ENCODE measurements at regions not wholly inside any gene's neighbourhood (a gene's known extent, or its start where the extent isn't known, plus 50 kb on each side); places are given as distances from the start of the nearest gene placed in this dataset.

- no peaks in the 10 kb centered on the region for H3K27me3 ChIP-seq (ENCODE audit: control insufficient read depth in 3 of 3, insufficient read depth in 3 of 3, low read depth in 1 of 3, low read length in 3 of 3)
- no peak overlapping the region for H2BK120ac ChIP-seq (ENCODE audit: low read depth, low read length)
- H3K27ac ChIP-seq (replicated peaks; ENCODE audit: low read length) = no peak overlapping the region
- no peak overlapping the region for H2AK5ac ChIP-seq (ENCODE audit: low read depth, low read length)
- no peak overlapping the region for H3K18ac ChIP-seq (ENCODE audit: low read length)
- no peak for DNase-seq (ENCODE audit: low spot score)
- no peak overlapping the region for H4K91ac ChIP-seq (ENCODE audit: low read depth, low read length, poor library complexity)
- no peak overlapping the region for H3K23ac ChIP-seq (ENCODE audit: low read depth, low read length, poor library complexity)
- no peak overlapping the region for H2AFZ ChIP-seq (ENCODE audit: low read length)
- no peaks in the 10 kb centered on the region for H3K36me3 ChIP-seq (replicated peaks in 1 of 2; ENCODE audit: control insufficient read depth in 2 of 2, insufficient read depth in 2 of 2, low read length in 2 of 2)
- no peak overlapping the region for H3K4ac ChIP-seq (ENCODE audit: low read length)
- no peak overlapping the region for H2BK15ac ChIP-seq (ENCODE audit: low read length)
- no peak overlapping the region for H4K8ac ChIP-seq (ENCODE audit: low read depth, low read length)
- no CpG with 5 or more reads among the region's 4 CpGs for WGBS, 2 donors (ENCODE audit: extremely low coverage in 2 of 2, insufficient read length in 2 of 2, insufficient replicate concordance in 1 of 2)
- no peak overlapping the region for H3K4me3 ChIP-seq (ENCODE audit: low read length in 2 of 2)
- H2BK12ac ChIP-seq (ENCODE audit: low read length) = no peak overlapping the region
- no peaks in the 10 kb centered on the region for H3K9me3 ChIP-seq (replicated peaks in 1 of 2; ENCODE audit: control insufficient read depth in 2 of 2, insufficient read depth in 1 of 2, low read depth in 1 of 2, low read length in 2 of 2)
- H2BK5ac ChIP-seq (ENCODE audit: low read length) = no peak overlapping the region
- peaks cover 5 to 6% of the 10 kb centered on the region in 2 donors for H3K4me1 ChIP-seq (ENCODE audit: control insufficient read depth in 2 of 2, insufficient read depth in 1 of 2, low read depth in 1 of 2, low read length in 2 of 2)
- no peak overlapping the region for H3K9ac ChIP-seq (ENCODE audit: low read depth, low read length, poor library complexity)
- no peaks in the 10 kb centered on the region for H3K79me1 ChIP-seq (ENCODE audit: low read depth, low read length)
- no peak overlapping the region for H3K14ac ChIP-seq (ENCODE audit: low read length)
- no peak overlapping the region for H3K4me2 ChIP-seq (ENCODE audit: insufficient read depth, low read length, poor library complexity, severe bottlenecking)
Observed at GRCh38 chr15:62643572-62643971, 399.0 kb upstream of the TPM1 start.

- Histone ChIP-seq H3K23ac (ENCODE audit: low read depth, low read length, poor library complexity) (no peak overlapping the region), H3K9ac (ENCODE audit: low read depth, low read length, poor library complexity) (no peak overlapping the region), H3K27ac (replicated peaks; ENCODE audit: low read length) (no peak overlapping the region), H2BK120ac (ENCODE audit: low read depth, low read length) (no peak overlapping the region), H2BK15ac (ENCODE audit: low read length) (no peak overlapping the region), H3K4me1 (ENCODE audit: control insufficient read depth in 2 of 2, insufficient read depth in 1 of 2, low read depth in 1 of 2, low read length in 2 of 2) (peaks cover 5 to 6% of the 10 kb centered on the region in 2 donors), H3K9me3 (replicated peaks in 1 of 2; ENCODE audit: control insufficient read depth in 2 of 2, insufficient read depth in 1 of 2, low read depth in 1 of 2, low read length in 2 of 2) (no peaks in the 10 kb centered on the region), H2AFZ (ENCODE audit: low read length) (no peak overlapping the region), H3K4me2 (ENCODE audit: insufficient read depth, low read length, poor library complexity, severe bottlenecking) (no peak overlapping the region), H3K4ac (ENCODE audit: low read length) (no peak overlapping the region), H4K8ac (ENCODE audit: low read depth, low read length) (no peak overlapping the region), H3K14ac (ENCODE audit: low read length) (no peak overlapping the region), H3K18ac (ENCODE audit: low read length) (peak overlapping the region; percentile 51), H3K4me3 (ENCODE audit: low read length in 2 of 2) (no peak overlapping the region), H2BK12ac (ENCODE audit: low read length) (no peak overlapping the region), H4K91ac (ENCODE audit: low read depth, low read length, poor library complexity) (no peak overlapping the region), H3K36me3 (replicated peaks in 1 of 2; ENCODE audit: control insufficient read depth in 2 of 2, insufficient read depth in 2 of 2, low read length in 2 of 2) (no peaks in the 10 kb centered on the region), H2AK5ac (ENCODE audit: low read depth, low read length) (no peak overlapping the region), H3K79me1 (ENCODE audit: low read depth, low read length) (no peaks in the 10 kb centered on the region), H3K27me3 (ENCODE audit: control insufficient read depth in 3 of 3, insufficient read depth in 3 of 3, low read depth in 1 of 3, low read length in 3 of 3) (no peaks in the 10 kb centered on the region), H2BK5ac (ENCODE audit: low read length) (no peak overlapping the region)
- no peak for DNase-seq (ENCODE audit: low spot score)
- no CpG with 5 or more reads among the region's 7 CpGs for WGBS, 2 donors (ENCODE audit: extremely low coverage in 2 of 2, insufficient read length in 2 of 2, insufficient replicate concordance in 1 of 2)
Observed at GRCh38 chr15:62644216-62644888, 398.2 kb upstream of the TPM1 start.

GRCh38 chr15:62644889-62645742 is 397.4 kb upstream of the TPM1 start:
- H3K9me3 ChIP-seq (replicated peaks in 1 of 2; ENCODE audit: control insufficient read depth in 2 of 2, insufficient read depth in 1 of 2, low read depth in 1 of 2, low read length in 2 of 2) = no peaks in the 10 kb centered on the region
- no peak overlapping the region for H4K8ac ChIP-seq (ENCODE audit: low read depth, low read length)
- H3K27ac ChIP-seq (replicated peaks; ENCODE audit: low read length) = no peak overlapping the region
- H3K4me3 ChIP-seq (ENCODE audit: low read length in 2 of 2) = no peak overlapping the region
- H3K79me1 ChIP-seq (ENCODE audit: low read depth, low read length) = no peaks in the 10 kb centered on the region
- H2BK5ac ChIP-seq (ENCODE audit: low read length) = no peak overlapping the region
- H2AK5ac ChIP-seq (ENCODE audit: low read depth, low read length) = no peak overlapping the region
- H2BK12ac ChIP-seq (ENCODE audit: low read length) = no peak overlapping the region
- no peak overlapping the region for H3K14ac ChIP-seq (ENCODE audit: low read length)
- H2BK120ac ChIP-seq (ENCODE audit: low read depth, low read length) = no peak overlapping the region
- no peak overlapping the region for H3K9ac ChIP-seq (ENCODE audit: low read depth, low read length, poor library complexity)
- no peaks in the 10 kb centered on the region for H3K27me3 ChIP-seq (ENCODE audit: control insufficient read depth in 3 of 3, insufficient read depth in 3 of 3, low read depth in 1 of 3, low read length in 3 of 3)
- no peak overlapping the region for H3K4me2 ChIP-seq (ENCODE audit: insufficient read depth, low read length, poor library complexity, severe bottlenecking)
- H2AFZ ChIP-seq (ENCODE audit: low read length) = no peak overlapping the region
- no peak overlapping the region for H3K4ac ChIP-seq (ENCODE audit: low read length)
- no peak overlapping the region for H4K91ac ChIP-seq (ENCODE audit: low read depth, low read length, poor library complexity)
- H3K23ac ChIP-seq (ENCODE audit: low read depth, low read length, poor library complexity) = no peak overlapping the region
- no peak for DNase-seq (ENCODE audit: low spot score)
- no peaks in the 10 kb centered on the region for H3K36me3 ChIP-seq (replicated peaks in 1 of 2; ENCODE audit: control insufficient read depth in 2 of 2, insufficient read depth in 2 of 2, low read length in 2 of 2)
- H3K4me1 ChIP-seq (ENCODE audit: control insufficient read depth in 2 of 2, insufficient read depth in 1 of 2, low read depth in 1 of 2, low read length in 2 of 2) = peaks cover 5 to 6% of the 10 kb centered on the region in 2 donors
- no peak overlapping the region for H3K18ac ChIP-seq (ENCODE audit: low read length)
- WGBS, 2 donors (ENCODE audit: extremely low coverage in 2 of 2, insufficient read length in 2 of 2, insufficient replicate concordance in 1 of 2) = no CpG with 5 or more reads among the region's 15 CpGs
- H2BK15ac ChIP-seq (ENCODE audit: low read length) = no peak overlapping the region

GRCh38 chr15:62647202-62647842 is 395.2 kb upstream of the TPM1 start:
- Histone ChIP-seq H2BK12ac (ENCODE audit: low read length) (no peak overlapping the region), H2AK5ac (ENCODE audit: low read depth, low read length) (no peak overlapping the region), H3K18ac (ENCODE audit: low read length) (no peak overlapping the region), H3K14ac (ENCODE audit: low read length) (no peak overlapping the region), H3K27ac (replicated peaks; ENCODE audit: low read length) (no peak overlapping the region), H2AFZ (ENCODE audit: low read length) (no peak overlapping the region), H3K36me3 (replicated peaks in 1 of 2; ENCODE audit: control insufficient read depth in 2 of 2, insufficient read depth in 2 of 2, low read length in 2 of 2) (no peaks in the 10 kb centered on the region), H3K9me3 (replicated peaks in 1 of 2; ENCODE audit: control insufficient read depth in 2 of 2, insufficient read depth in 1 of 2, low read depth in 1 of 2, low read length in 2 of 2) (no peaks in the 10 kb centered on the region), H4K91ac (ENCODE audit: low read depth, low read length, poor library complexity) (no peak overlapping the region), H2BK120ac (ENCODE audit: low read depth, low read length) (no peak overlapping the region), H3K4me2 (ENCODE audit: insufficient read depth, low read length, poor library complexity, severe bottlenecking) (no peak overlapping the region), H3K79me1 (ENCODE audit: low read depth, low read length) (no peaks in the 10 kb centered on the region), H3K4me1 (ENCODE audit: control insufficient read depth in 2 of 2, insufficient read depth in 1 of 2, low read depth in 1 of 2, low read length in 2 of 2) (peaks cover 4 to 5% of the 10 kb centered on the region in 2 donors), H2BK15ac (ENCODE audit: low read length) (no peak overlapping the region), H3K4ac (ENCODE audit: low read length) (no peak overlapping the region), H3K23ac (ENCODE audit: low read depth, low read length, poor library complexity) (no peak overlapping the region), H3K27me3 (ENCODE audit: control insufficient read depth in 3 of 3, insufficient read depth in 3 of 3, low read depth in 1 of 3, low read length in 3 of 3) (no peaks in the 10 kb centered on the region), H3K4me3 (ENCODE audit: low read length in 2 of 2) (no peak overlapping the region), H3K9ac (ENCODE audit: low read depth, low read length, poor library complexity) (no peak overlapping the region), H4K8ac (ENCODE audit: low read depth, low read length) (no peak overlapping the region), H2BK5ac (ENCODE audit: low read length) (no peak overlapping the region)
- DNase-seq (ENCODE audit: low spot score) = no peak
- WGBS, 2 donors (ENCODE audit: extremely low coverage in 2 of 2, insufficient read length in 2 of 2, insufficient replicate concordance in 1 of 2) = no CpG with 5 or more reads among the region's 12 CpGs
